GM21367 (cell line): ENCODE measurements at regions not wholly inside any gene's neighbourhood (a gene's known extent, or its start where the extent isn't known, plus 50 kb on each side); places are given as distances from the start of the nearest gene placed in this dataset.

Experiments used
- ATAC-seq: cut with Tn5 transposase; IDR thresholded peaks from one replicate; pipeline ENCODE4 v1.9.1; 2021; ENCODE audit not compliant: unreplicated experiment

GRCh38 chr2:52884761-52885352, 882.7 kb upstream of the CHAC2 start:
- no peak for ATAC-seq

GRCh38 chr2:52882974-52883373, 884.6 kb upstream of the CHAC2 start:
- no peak for ATAC-seq

GRCh38 chr2:52881606-52882005, 886.0 kb upstream of the CHAC2 start:
- ATAC-seq = no peak

GRCh38 chr2:52880872-52881271, 886.7 kb upstream of the CHAC2 start:
- ATAC-seq = no peak

- ATAC-seq = no peak
Measured at GRCh38 chr2:52879561-52879960, 888.0 kb upstream of the CHAC2 start.

- ATAC-seq = no peak
Measured at GRCh38 chr2:52877703-52878102, 889.9 kb upstream of the CHAC2 start.

- ATAC-seq = no peak
Measured at GRCh38 chr2:52874466-52875106, 893.0 kb upstream of the CHAC2 start.

- no peak for ATAC-seq
Measured at GRCh38 chr2:52862801-52863200, 904.8 kb upstream of the CHAC2 start.

- ATAC-seq = no peak
Measured at GRCh38 chr2:52861596-52861995, 906.0 kb upstream of the CHAC2 start.

GRCh38 chr2:52859065-52859464, 908.5 kb upstream of the CHAC2 start:
- no peak for ATAC-seq

GRCh38 chr2:52857722-52858121, 909.9 kb upstream of the CHAC2 start:
- ATAC-seq = no peak

GRCh38 chr2:52852006-52852405, 915.6 kb upstream of the CHAC2 start:
- ATAC-seq = no peak

- no peak for ATAC-seq
Measured at GRCh38 chr2:52844701-52845423, 922.7 kb upstream of the CHAC2 start.

GRCh38 chr2:52835909-52836308, 931.7 kb upstream of the CHAC2 start:
- ATAC-seq = no peak

- no peak for ATAC-seq
Measured at GRCh38 chr2:52831216-52831615, 936.4 kb upstream of the CHAC2 start.

GRCh38 chr2:52828112-52828511, 939.5 kb upstream of the CHAC2 start:
- no peak for ATAC-seq

GRCh38 chr2:52821631-52822030, 946.0 kb upstream of the CHAC2 start:
- no peak for ATAC-seq

GRCh38 chr2:52818958-52819357, 948.6 kb upstream of the CHAC2 start:
- no peak for ATAC-seq

- no peak for ATAC-seq
Measured at GRCh38 chr2:52810460-52810859, 957.1 kb upstream of the CHAC2 start.

- ATAC-seq = no peak
Measured at GRCh38 chr2:52805901-52806410, 961.6 kb upstream of the CHAC2 start.

- ATAC-seq = no peak
Measured at GRCh38 chr2:52794581-52794980, 973.0 kb upstream of the CHAC2 start.

- ATAC-seq = no peak
Measured at GRCh38 chr2:52779446-52779845, 988.2 kb upstream of the CHAC2 start.
